Osteoblast (primary cell): ENCODE measurements at regions not wholly inside any gene's neighbourhood (a gene's known extent, or its start where the extent isn't known, plus 50 kb on each side); places are given as distances from the start of the nearest gene placed in this dataset.

Source experiments
- DNase-seq: peaks from one replicate; pipeline ENCODE4 v3.0.0; 2011; ENCODE audit warnings: low spot score, mixed read lengths; ENCODE audit not compliant: insufficient read length; ENCODE audit errors: missing footprints
- H2AFZ ChIP-seq: 2 replicates; pipeline ENCODE4 v1.6.0; 2011; ENCODE audit warnings: mild to moderate bottlenecking, low read length
- H3K27ac ChIP-seq: 2 replicates; pipeline ENCODE4 v1.5.1; 2011; ENCODE audit warnings: mild to moderate bottlenecking, low read depth, low read length, moderate library complexity
- H3K27me3 ChIP-seq: 2 replicates; pipeline ENCODE4 v1.6.0; 2012; ENCODE audit warnings: mild to moderate bottlenecking, control low read depth, inconsistent platforms, low read length, moderate library complexity; ENCODE audit not compliant: insufficient read depth
- H3K36me3 ChIP-seq: 2 replicates; pipeline ENCODE4 v1.5.1; 2011; ENCODE audit warnings: mild to moderate bottlenecking, low read length, control low read depth, moderate library complexity; ENCODE audit not compliant: insufficient read depth
- H3K4me1 ChIP-seq: 2 replicates; pipeline ENCODE4 v1.5.1; 2011; ENCODE audit warnings: mild to moderate bottlenecking, low read length, control low read depth, moderate library complexity; ENCODE audit not compliant: insufficient read depth
- H3K4me2 ChIP-seq: 2 replicates; pipeline ENCODE4 v1.6.0; 2011; ENCODE audit warnings: mild to moderate bottlenecking, low read length; ENCODE audit not compliant: insufficient read depth
- H3K4me3 ChIP-seq: fragments of 200-600 bp; sonication (generic); 3 replicates; pipeline ENCODE4 v1.5.1; 2012; ENCODE audit warnings: mild to moderate bottlenecking, low read length, inconsistent platforms; ENCODE audit not compliant: insufficient read depth
- H3K79me2 ChIP-seq: 2 replicates; pipeline ENCODE4 v1.6.0; 2012; ENCODE audit warnings: mild to moderate bottlenecking, low read length, control low read depth, inconsistent platforms; ENCODE audit not compliant: insufficient read depth
- H3K9me3 ChIP-seq: 2 replicates; pipeline ENCODE4 v1.5.1; 2011; ENCODE audit warnings: low read depth, low read length, control low read depth
- H4K20me1 ChIP-seq: 2 replicates; pipeline ENCODE4 v1.6.0; 2012; ENCODE audit warnings: mild to moderate bottlenecking, low read length, control low read depth; ENCODE audit not compliant: insufficient read depth
- CTCF ChIP-seq: IDR thresholded peaks from 2 replicates; pipeline ENCODE4 v1.5.1; 2011; ENCODE audit warnings: mild to moderate bottlenecking, low read depth, low read length, moderate library complexity; ENCODE audit errors: extremely low read depth

- Histone ChIP-seq H3K4me2 (no peak overlapping the region), H3K27ac (no peak overlapping the region), H3K79me2 (no peaks in the 10 kb centered on the region), H3K27me3 (no peaks in the 10 kb centered on the region), H3K4me1 (no peaks in the 10 kb centered on the region), H3K9me3 (peaks cover 3% of the 10 kb centered on the region), H3K36me3 (no peaks in the 10 kb centered on the region), H4K20me1 (no peaks in the 10 kb centered on the region), H2AFZ (no peak overlapping the region), H3K4me3 (no peak overlapping the region)
- no peak for DNase-seq
- no peak for TF ChIP-seq CTCF
Measured at GRCh38 chr10:85043207-85043606, 714.8 kb downstream of the CCSER2 start.

DNA sequence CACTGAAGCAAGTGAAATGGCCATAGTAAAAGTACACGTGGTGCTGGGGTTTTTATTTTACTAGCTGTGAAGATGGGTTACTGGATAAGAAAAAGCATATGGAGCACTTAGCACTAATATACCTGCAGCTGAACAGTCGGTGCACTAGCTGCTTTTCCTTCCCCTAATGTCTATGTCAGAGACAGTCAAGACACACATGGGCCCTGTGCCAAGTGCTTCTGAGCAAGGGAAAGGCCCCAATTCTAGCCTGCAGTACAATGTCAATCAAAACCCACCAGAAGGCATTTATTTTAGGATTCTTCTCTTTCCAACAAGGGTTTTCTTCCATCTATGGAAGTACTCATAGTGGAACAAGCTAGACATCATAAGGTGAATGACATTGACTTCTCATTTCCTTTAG lies 716.7 kb downstream of the CCSER2 start:
- Histone ChIP-seq H2AFZ (no peak overlapping the region), H3K36me3 (no peaks in the 10 kb centered on the region), H3K27ac (no peak overlapping the region), H3K27me3 (no peaks in the 10 kb centered on the region), H3K4me3 (no peak overlapping the region), H3K79me2 (no peaks in the 10 kb centered on the region), H3K4me1 (no peaks in the 10 kb centered on the region), H3K4me2 (no peak overlapping the region), H4K20me1 (no peaks in the 10 kb centered on the region), H3K9me3 (peaks cover 3% of the 10 kb centered on the region)
- no peak for DNase-seq
- TF ChIP-seq CTCF: no peak

DNA sequence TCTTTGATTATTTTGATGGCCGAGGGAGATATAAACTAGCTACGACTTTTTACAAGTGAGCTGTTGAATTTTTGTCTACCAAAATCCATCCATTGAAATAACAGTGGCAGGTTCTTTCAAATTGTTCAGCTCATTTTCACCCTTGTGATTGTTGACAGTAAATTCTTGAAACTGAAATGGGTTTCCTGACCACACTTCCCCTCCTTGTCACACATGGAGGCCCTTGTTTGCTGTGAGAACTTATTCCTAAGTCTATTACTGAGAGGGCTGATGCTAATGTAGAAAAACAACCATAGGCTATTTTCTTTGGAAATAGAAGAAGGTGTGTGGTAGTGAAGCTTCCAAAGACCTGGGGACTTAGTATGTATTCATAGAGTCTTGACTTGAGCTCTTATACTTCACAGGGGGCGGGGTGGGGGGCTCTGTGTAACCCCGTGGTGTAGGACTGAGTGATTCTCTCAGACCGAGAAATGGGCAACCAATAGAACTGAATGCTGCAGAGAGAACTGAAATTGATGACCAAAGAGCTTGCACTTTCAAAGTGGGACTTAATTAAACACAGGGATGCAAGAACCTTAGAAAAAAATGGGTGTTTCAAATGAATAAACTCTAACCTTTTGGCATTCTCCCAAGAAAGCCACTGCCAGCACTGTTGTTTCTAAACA lies 718.9 kb downstream of the CCSER2 start:
- Histone ChIP-seq H3K4me2 (no peak overlapping the region), H3K27ac (no peak overlapping the region), H3K79me2 (no peaks in the 10 kb centered on the region), H2AFZ (no peak overlapping the region), H3K27me3 (no peaks in the 10 kb centered on the region), H4K20me1 (no peaks in the 10 kb centered on the region), H3K4me3 (no peak overlapping the region), H3K36me3 (no peaks in the 10 kb centered on the region), H3K4me1 (no peaks in the 10 kb centered on the region), H3K9me3 (peaks cover 3% of the 10 kb centered on the region)
- TF ChIP-seq CTCF: no peak
- no peak for DNase-seq

- H3K27me3 ChIP-seq: no peaks in the 10 kb centered on the region
- no peak for DNase-seq
- no peak overlapping the region for H3K4me3 ChIP-seq
- TF ChIP-seq CTCF: no peak
- no peaks in the 10 kb centered on the region for H3K4me1 ChIP-seq
- H3K4me2 ChIP-seq: no peak overlapping the region
- no peaks in the 10 kb centered on the region for H3K36me3 ChIP-seq
- H4K20me1 ChIP-seq: no peaks in the 10 kb centered on the region
- no peak overlapping the region for H3K27ac ChIP-seq
- no peaks in the 10 kb centered on the region for H3K79me2 ChIP-seq
- no peak overlapping the region for H2AFZ ChIP-seq
- H3K9me3 ChIP-seq: peaks cover 3% of the 10 kb centered on the region
Measured at GRCh38 chr10:85047979-85048378, 719.6 kb downstream of the CCSER2 start.
